HG03571 (cell line): ENCODE measurements at regions not wholly inside any gene's neighbourhood (a gene's known extent, or its start where the extent isn't known, plus 50 kb on each side); places are given as distances from the start of the nearest gene placed in this dataset.

Source experiments
- ATAC-seq: cut with Tn5 transposase; IDR thresholded peaks from one replicate; pipeline ENCODE4 v1.9.1; 2021; ENCODE audit not compliant: unreplicated experiment

DNA sequence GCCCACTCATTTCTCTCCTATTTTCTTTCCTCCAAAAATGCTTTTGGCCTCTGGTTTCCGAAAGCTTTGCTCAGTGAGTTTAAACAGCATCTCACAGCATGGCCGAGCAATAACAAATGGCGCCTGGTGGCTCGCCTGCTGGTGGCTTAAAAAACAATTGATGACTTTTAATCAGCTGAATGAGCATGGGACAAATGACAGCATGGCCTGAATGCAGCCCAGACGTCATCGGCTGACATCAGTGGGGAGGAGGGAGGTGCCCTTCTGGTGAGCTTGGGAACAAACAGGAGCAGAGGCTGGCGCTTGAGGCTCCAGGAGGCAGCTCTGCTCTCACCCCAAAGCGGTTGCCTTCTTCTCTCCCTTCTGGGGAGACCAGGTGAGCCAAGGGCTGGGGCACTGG is 286.4 kb downstream of the BCOR start:
- ATAC-seq, result no peak

DNA sequence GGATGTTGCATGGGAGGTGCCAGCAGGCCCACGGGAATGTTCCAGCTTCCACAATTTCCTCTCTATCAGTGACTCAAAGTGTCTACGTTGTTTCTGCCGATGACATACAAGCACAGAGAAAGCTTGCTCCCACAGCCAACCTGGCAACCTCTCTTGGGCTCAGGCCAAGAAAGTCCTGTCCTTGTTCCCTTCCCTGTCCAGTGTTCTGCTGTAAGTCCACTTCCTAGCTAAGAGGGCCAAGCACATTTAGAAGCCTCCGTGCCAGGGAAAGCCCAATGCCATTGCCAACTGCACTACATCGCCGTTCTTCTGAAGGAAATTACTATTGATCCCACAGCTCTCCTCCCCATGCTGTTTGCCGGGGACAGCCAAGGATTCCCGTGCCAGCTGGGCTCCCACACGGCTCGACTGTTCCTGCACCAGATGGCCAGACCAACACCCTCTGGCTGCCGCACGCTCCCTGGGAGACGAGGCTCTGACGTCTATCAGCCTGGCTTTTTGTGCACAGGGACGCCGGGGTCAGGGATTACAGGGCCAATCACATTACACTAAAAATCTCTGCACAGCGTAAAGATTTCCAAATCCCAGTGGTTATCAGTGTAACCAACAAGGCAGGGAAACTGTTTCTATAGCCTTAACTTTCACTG is 284.0 kb downstream of the BCOR start:
- ATAC-seq, result no peak

DNA sequence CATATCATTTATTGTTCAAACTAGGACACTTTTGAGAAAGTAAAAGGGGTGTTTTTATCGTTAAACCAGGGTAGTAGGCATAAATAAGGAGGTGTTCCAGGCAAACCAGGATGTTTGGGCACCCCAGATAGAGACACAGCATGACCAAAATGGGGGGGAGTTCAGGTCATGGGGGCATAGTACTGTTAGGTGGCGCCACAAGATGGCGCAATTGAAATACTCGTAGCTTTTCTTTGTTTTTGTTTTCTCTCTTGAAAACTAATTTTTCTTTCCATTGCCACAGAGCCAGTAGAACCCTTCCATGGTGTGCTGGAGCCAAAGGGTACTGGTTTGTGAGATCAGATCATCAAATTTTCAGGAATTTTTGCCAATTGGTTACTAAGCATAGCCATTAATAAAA is 283.4 kb downstream of the BCOR start:
- ATAC-seq, result no peak

DNA sequence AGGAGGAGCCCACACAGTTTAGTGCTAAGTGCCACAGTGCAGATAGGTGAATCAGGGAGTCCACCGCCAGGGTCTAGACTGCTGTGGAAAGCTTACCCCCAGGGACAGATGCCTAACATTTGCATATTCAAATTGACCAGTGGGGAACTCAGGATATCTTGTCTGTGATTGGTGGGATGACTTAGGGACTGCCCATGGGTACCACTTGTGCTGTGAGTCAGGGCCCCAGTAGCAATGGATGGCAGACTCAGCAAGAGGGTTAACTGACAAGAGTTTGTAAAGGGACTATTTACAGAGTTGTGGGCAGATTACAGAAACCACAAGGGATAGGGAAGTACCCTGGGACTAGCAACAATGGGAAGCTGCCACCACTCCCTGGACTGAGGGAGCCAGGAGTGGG is 282.1 kb downstream of the BCOR start:
- ATAC-seq, result peak; percentile 68

DNA sequence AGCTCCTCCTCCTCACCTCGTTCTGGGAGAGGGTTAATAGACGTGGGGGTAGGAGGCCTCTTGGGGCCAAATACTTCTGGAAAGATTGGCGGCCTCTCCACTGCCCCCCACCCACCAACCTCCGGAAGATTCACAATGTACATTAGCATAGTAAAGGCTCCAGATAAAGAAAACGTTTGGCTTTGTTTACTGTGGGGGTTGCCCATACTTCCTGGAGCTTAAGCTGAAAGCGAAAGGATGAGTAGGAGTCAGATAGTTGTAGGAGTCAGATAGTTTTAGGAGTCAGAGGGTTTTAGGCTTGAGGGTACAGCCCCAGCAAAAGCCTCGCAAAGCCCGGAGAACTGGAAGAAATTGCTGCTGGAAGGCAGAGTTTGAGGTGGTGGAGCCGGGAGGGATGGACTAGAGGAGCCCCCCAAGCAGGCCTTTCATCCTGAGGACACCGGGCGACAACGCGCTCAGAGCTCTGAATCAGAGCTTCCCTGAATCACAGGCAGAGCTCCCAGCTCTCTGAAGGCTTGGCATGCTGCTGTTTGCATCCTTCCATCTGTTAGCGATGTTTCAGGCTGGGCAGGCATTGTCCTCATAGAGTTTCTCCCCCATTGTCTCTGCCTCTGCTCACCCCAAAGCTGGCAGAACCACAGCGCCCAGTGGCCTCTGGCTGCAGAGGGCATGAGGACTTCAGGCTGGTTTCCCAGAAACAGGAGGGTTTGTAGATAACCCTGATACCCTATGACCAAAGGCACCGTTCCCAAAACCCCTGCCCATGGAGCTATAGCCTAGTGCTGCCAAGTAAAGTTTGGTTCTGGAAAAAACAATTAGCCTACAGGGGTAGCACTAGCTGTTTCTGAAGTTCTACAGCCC is 280.7 kb downstream of the BCOR start:
- ATAC-seq, result no peak

DNA sequence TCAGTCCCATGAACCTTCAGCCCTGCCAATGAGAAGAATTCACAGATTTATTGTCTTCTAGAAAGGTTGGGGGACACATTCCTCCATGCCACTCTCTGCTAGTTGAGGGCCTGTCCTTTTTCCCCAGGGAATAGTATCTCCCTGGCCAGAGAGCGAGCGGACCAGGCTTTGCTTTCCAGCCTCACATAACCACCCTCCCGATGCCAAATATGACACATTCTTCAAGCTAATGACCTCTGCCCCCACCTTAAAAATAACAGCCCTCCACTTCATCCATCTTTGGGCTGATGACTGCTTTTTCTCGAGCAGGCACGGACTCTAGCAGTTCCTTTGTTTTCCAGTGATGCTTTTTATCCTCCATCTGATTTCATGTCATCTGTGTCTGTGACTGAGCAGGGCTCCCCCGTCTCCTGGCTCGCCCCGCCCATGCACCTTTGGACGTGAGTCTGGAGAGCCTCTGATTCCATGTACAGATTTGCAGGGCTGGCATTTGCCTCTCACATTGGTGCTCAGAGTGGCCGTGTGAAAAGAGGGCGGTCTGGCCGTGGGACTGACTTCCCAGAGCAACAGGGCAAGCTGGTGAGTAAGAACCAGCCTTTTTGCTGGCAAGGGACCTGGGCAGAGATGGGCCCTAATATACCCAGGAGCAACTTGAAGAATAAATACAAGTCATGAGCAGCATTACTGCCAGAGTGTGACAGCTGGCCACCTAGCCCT is 279.8 kb downstream of the BCOR start:
- ATAC-seq, result no peak

DNA sequence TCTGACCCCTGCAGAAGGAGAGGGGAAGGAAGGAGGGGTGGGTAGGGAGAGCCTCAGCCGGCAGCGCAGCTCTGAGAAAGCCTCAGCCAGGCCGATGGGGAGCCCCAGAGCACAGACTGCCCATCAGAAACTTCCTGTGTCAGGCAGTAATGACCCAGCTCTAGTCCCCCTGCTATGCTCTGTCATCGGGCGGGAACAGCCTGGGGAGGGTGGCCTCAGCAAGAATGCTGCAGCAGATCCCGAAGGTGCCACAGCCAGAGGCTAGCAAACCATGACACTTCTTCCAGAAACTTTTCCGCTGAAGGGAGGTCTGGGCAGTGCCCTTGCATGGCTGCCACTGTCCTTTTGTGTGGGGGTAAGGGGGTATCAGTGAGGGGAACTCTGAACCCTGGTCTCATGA is 279.0 kb downstream of the BCOR start:
- ATAC-seq, result no peak

DNA sequence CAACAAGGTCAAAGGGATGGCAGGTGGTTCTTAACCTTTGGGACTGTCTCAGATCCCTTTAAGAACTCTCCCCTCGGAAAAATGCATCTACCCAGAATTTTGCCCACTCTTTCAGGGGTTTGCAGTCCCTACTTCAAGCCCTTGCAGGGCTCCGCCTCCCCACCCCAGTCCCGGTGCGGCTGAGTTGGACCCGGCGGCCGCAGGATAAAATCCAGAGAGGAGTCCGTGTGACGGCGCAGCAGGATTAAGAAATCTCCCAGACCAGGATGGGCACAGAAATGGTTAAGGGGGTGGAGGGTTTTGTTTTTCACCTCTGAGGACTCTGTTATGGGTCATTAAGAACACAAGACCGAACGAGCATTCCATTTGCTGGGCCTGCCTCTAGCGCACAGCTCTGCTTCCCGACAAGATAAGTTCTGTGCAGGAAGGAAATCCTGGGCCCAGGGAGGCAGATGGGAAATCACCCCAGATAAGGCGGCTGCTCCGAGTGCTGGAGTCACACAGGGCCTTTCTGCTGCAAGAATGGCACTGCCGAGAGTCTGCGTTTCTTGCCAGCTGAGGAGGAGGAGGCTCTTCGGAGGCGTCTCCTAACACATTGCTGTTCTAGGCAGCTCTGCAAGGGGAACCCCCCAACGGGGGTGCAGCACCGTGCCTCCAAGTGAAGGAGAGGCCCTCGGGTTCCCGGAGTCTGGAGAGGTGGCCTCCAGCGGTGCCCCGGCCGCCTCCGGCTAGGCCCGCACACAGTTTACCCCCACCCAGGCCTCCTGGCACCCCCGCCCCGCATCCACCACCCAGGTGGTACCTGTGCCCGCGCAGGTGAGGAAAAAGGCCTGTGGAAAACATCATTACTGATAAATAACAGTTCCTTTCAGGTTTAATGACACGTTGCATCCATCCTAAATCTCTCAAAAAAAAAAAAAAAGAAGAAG is 277.6 kb downstream of the BCOR start:
- ATAC-seq, result no peak

DNA sequence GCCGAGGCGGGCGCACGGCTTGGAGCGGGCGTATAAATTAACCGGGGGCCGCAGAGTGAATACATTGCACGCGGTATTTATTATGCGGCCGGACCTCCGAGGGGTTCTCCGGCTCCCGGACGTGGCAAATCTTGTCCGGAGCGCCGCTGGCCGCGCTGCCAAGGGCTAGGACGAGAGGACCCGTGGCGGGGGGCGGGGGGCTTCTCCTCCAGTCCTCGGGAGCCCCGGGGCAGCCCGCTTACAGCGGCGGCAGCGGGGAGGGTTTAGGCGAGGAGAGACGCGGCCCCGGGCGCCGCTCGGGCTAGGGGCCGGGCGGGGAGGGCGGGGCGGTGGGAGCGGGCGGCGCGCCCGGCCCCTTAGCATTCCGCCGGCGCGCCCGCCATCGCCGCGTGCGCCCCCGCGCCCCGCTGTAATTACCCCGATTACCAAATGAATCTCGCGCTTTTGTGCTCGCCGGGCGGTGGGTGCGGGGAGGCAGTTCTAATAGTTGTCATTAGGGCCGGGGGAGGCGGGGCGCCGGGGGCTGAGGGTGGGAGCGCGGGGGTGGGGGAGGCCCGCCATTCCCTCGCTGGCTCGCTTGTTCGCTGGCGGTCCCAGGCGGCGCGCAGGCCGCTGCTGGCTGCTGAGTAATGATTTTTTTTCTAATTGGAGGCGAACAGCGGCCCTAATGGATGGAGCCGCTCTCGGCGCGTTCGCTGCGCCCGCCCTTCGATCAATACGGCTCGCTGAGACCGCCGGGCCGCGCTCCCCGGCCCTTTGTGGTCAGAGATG is 276.6 kb downstream of the BCOR start:
- ATAC-seq, result no peak

DNA sequence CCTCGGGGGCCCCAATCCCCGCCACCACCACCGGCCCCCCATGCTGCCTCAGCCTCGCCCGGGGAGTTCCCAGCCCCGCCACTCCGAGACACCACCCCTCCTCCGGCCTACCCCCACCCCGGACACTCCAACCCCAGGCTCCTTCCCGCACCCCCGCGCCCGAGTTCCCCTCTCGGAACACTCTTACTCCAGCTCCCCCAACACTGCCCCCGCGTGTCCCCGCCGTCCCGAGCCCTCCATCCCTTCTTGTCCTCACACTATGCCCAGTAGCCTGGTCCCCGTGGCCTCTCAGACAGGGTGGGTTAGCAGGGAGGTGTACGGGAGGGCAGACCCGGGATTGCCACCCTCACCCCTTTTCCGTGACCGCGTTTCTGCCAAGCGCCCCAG is 276.1 kb downstream of the BCOR start:
- ATAC-seq, result no peak

DNA sequence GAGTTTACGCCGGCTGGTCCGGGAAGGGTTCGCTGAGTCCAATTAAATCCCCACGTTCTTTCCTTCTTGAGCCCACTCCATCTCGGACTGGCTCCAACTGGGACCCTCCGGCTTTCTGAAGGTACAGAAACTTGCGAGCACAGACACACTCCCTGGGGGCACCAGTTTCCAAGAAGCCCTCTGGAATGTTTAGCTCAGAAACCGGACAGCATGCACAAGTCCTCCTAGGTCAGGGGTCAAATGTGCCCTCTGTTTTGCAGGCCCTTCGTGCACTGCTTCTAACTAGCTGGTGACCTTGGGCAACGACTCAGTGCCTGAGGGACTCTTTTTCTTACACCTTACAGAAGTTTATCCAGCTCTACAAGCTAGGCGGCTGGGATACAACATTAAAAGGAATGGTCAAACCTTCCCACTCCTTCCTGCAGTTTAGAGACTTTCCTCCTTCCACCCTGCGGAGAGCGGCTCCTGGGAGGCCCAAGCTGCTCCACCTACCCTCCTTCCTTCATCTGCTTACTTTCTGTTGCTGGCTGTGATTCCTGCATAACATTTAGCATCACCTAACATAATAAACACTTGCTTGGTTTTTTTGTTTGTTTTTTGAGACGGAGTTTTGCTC is 275.5 kb downstream of the BCOR start:
- ATAC-seq, result no peak

DNA sequence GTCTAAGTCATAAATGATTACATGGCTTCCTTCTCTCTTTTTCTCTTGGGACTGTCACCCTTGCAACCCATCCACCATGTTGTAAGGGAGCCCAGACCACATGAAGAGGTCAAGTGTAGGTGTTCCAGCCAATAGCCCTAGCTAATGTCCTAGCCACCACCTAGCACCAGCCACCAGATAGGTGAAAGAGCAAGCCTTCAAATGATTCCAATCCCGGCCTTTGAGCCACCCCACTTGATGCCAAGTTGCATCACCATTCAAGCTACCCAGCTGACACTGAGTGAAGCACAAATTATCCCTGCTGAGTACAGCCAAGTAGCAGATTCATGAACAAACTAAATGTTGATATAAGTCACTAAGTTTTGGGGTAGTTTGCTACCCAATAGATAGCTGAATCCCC is 274.3 kb downstream of the BCOR start:
- no peak for ATAC-seq

DNA sequence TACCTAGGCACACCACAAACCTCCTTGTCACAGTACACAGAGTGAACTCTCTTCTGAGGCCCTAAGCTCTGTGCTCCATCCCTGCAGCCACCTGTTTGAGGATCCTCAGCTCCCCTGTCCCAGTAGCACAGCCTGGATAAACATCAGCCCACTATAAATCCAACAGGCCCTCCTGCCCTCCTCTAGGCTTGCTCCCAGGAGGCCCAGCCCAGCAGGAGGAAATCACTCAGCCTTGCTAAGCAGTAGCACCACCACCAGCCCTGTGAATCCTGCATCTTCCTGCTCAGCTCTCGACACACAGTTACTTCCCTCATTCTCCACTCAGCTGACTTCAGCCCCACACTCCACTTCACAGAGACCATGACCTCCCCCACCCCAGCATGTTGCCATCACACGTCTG is 273.9 kb downstream of the BCOR start:
- ATAC-seq, result no peak

DNA sequence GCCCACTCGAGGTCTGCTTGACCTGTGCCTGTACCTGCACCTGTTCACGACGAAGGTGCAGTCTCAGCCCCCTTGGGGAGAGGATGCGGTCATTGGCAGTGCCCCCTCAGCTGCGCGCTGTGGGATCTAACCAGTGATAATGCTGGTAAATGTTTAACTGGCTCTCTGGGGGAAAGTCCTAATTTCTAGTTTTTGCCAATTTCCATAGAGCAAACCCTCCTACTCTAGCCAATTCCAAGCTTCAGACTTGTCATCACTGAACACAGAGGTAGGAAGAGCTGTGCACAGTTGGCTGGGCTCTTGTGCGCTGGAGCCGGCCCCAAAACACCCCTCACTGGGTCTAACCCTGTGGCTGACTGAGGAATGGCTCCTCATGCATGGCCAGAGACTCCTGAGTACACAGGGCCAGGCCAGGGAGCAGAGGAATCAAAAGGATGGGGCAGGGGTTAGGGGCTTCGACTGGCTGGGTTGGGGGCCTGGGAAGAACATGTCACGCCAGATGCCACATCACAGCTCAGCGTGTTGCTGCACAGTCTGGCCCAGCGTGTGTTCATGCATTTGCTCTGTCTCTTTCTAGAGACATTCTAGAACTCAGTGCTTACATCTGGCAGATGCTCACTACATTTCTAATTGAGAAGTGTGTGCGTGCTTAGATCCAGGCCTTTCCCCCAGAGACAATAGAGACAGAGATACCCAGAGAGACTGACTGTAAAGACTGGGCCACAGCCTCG is 270.8 kb downstream of the BCOR start:
- ATAC-seq, result no peak

DNA sequence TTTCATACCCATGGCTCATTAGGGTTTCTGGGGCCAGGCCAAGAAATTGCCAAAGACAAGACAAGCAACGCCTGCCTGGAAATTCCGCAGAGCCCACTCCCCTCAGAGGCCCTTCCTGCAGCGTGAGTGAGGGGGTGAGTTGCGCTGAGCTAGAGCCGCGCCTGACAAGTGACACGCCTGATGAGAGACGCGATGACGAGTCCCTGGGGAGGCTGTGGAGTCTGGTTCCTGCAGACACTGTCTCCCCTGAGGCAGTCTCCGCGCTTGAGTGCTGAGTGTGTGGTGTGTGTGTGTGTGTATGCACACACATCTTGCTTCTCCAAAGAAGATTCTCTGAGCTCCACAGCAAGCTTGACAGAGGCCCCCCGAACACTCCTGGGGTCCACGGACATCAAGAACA is 269.8 kb downstream of the BCOR start:
- peak; percentile 81 for ATAC-seq

DNA sequence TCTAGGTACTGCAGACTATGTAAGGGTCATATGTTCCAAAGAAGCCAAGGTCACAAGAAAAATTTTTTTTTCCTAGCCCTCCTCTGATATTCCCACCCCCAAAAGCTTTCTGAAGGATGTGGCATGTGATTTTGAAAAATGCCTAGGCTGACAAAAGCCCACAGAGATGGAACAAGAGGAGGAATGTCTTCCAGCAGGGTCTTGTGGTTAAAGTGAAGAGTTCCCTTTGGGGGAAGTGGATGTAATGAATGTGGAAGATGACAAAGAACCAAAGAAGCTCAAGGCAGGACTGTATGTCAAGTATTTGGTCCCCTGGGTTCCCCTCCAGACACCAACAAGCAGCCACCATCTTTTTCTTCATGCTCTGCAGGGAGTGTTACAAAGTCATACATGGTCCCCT is 268.8 kb downstream of the BCOR start:
- no peak for ATAC-seq

DNA sequence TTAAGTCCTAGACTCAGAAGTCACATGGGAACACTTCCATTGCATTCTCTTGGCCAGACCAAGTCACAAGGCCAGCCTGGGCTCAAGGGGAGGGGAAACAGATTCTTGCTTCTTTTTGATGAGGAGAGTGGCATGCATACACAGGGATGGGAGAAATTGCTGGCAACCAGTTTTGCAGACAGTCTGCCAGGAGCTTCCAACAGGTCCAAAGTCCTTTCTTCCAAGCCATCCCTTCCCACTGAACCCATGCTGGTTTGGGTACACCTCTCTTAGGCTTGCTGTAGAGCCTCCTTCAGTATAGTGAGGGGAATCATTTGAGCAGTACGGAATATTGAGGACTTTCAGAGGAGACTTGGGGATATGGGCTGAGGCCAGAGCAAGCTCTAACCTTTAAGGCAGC is 267.8 kb downstream of the BCOR start:
- ATAC-seq, result no peak

DNA sequence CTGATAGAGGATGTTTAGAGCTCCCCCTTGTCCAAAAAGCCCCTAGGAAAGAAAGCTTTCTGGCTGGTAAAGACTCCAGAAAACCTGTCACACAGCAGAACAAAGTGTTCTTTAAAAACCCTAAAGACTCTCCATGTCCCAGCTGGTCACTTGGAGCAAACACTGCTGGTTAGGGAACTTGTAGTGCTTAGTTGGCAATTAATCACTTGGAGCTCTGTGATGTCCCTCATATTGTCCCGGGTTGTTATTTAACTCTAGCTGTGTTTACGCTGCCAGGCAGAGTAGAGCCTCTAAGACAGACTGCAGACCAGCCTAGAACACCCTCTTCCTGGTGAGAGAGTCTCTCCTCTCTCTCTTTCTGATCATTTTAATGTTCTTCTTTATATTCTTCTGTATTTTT is 267.3 kb downstream of the BCOR start:
- no peak for ATAC-seq

DNA sequence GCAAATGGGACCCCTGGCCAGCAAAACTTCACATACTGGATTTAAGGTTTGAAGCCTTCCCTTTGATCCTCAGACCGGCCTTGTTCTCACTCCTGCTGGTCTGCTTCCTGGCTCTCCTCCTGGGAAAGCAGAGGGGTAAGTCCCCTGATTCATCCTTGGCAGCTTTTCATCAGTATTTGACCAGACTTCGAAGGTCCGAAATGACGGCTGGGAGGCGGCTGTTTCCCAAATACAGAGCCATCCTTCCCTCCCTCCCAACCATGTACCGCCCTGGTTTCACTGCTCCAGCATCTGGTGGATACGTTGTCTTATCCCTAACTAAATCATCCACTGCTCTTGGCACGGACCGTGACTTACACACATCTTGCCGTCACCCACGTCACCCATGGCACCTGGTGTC is 265.5 kb downstream of the BCOR start:
- no peak for ATAC-seq
